Heart left ventricle (tissue), 13 donors: ENCODE measurements at regions not wholly inside any gene's neighbourhood (a gene's known extent, or its start where the extent isn't known, plus 50 kb on each side); places are given as distances from the start of the nearest gene placed in this dataset.

ENCODE experiments used
- CTCF ChIP-seq, 12 donors: fragments of 200-600 bp; sonication (generic) in 4 of 12; IDR thresholded peaks; one replicate each; pipeline versions ENCODE4 v1.5.0 to v1.8.0; 2018 to 2022; ENCODE audit warnings: antibody characterized with exemption in 12 of 12, mild to moderate bottlenecking in 5 of 12
- POLR2A ChIP-seq, 2 donors: fragments of 450-650 bp; IDR thresholded peaks; one replicate each; pipeline ENCODE4 v1.6.1; 2017; ENCODE audit warnings: antibody characterized with exemption in 2 of 2, mild to moderate bottlenecking in 2 of 2, moderate library complexity in 2 of 2
- donor health status: ischemic (EF 13 %, LVEDD 7.1; RV severe dilation, severe dysfunction).
- donor health status: DM: no; HTN: yes; CAD: no.
- donor health status: DM: no; HTN: no; CAD: no.
- donor health status: ischemic (EF 25% LVEDD 6.9; RV normal size, moderate dysfunction).
- donor health status: ischemic (EF 25% LVEDD 5.7; RV mildly dilated, moderate dysfunction).
- donor health status: ischemic (EF 35%, LVEDD 5.7; RV mildly dilated, moderate dysfunction).
- donor health status: nonischemic (EF 11% LVEDD 7.7; RV severe dilation, severe dysfunction).
- donor health status: DM: yes; HTN: yes; CAD: no.
- donor health status: PGD.
- donor health status: ischemic (EF 29% LVEDD 5.4; RV normal size, mild dysfunction).
- donor health status: nonischemic (EF 23%, LVEDD 6.1; RV moderate dilation, normal function).

DNA sequence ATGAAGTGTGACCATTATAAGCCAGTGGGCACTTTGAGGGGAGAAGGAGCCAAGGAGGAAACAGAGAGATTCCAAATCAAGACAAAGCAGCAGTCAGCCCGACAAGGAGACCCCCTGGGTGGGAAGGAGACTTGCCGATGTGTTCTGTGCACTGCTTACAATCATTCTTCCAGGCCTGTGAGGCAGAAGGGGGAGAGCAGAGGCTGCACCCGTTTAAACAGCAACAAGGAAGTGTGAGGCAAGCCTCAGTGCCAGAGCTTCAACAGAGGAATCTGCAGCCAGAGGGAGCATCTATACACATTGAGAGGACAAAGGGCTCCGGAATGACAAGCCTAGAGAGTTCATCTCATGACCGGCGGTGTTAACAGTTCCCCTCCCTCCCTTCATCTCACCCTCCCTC, 121.1 kb downstream of the NXPE2 start:
- TF ChIP-seq CTCF (IDR thresholded peaks at IDR 0.05) (peak in 6 of 12 donors; percentile 17 to 51 (median 28)), POLR2A (IDR thresholded peaks at IDR 0.05) (no peak)
